Nephron (organoid): ENCODE measurements at regions not wholly inside any gene's neighbourhood (a gene's known extent, or its start where the extent isn't known, plus 50 kb on each side); places are given as distances from the start of the nearest gene placed in this dataset.

Source experiments
- H3K27ac Mint-ChIP-seq, 3 experiments: 2 replicates each; pipeline ENCODE4 v1.8.0; 2020; ENCODE audit warnings: mixed read lengths in 3 of 3, mild to moderate bottlenecking in 2 of 3, moderate library complexity in 1 of 3
- H3K27me3 Mint-ChIP-seq: 2 replicates; pipeline ENCODE4 v1.8.0; 2021; ENCODE audit warnings: low read depth, mild to moderate bottlenecking, moderate library complexity, mixed read lengths
- H3K36me3 Mint-ChIP-seq: 2 replicates; pipeline ENCODE4 v1.8.0; 2020; ENCODE audit warnings: low read depth, mixed read lengths
- H3K4me1 Mint-ChIP-seq: 2 replicates; pipeline ENCODE4 v1.8.0; 2020; ENCODE audit warnings: mixed read lengths
- H3K4me3 Mint-ChIP-seq, 3 experiments: 2 replicates each; pipeline ENCODE4 v1.8.0; 2020; ENCODE audit warnings: mild to moderate bottlenecking in 3 of 3, mixed read lengths in 3 of 3, moderate library complexity in 2 of 3
- H3K9me3 Mint-ChIP-seq: 2 replicates; pipeline ENCODE4 v1.8.0; 2020; ENCODE audit warnings: mixed read lengths
- CTCF ChIP-seq, 3 experiments: fragments of 200-600 bp; sonication (generic); IDR thresholded peaks; one replicate each; pipeline ENCODE4 v1.5.0; 2021; ENCODE audit warnings: antibody characterized with exemption in 3 of 3; ENCODE audit not compliant: unreplicated experiment in 3 of 3

- TF ChIP-seq CTCF (IDR thresholded peaks at IDR 0.05; ENCODE audit: unreplicated experiment in 3 of 3), result no peak
- H3K27ac Mint-ChIP-seq, result peak overlapping the region; percentile 9 to 71 (median 20)
- H3K4me3 Mint-ChIP-seq, result no peak overlapping the region
- H3K27me3 Mint-ChIP-seq, result peaks cover 4% of the 10 kb centered on the region
- peaks cover 14% of the 10 kb centered on the region for H3K4me1 Mint-ChIP-seq
- no peaks in the 10 kb centered on the region for H3K36me3 Mint-ChIP-seq
- H3K9me3 Mint-ChIP-seq, result peaks cover 4% of the 10 kb centered on the region
Observed at GRCh38 chr6:15897063-15897876, 231.6 kb upstream of the MYLIP start.

- no peak overlapping the region for H3K4me3 Mint-ChIP-seq
- H3K4me1 Mint-ChIP-seq, result peaks cover 14% of the 10 kb centered on the region
- no peaks in the 10 kb centered on the region for H3K27me3 Mint-ChIP-seq
- no peaks in the 10 kb centered on the region for H3K36me3 Mint-ChIP-seq
- peaks cover 2% of the 10 kb centered on the region for H3K9me3 Mint-ChIP-seq
- H3K27ac Mint-ChIP-seq, result no peak overlapping the region
- no peak for TF ChIP-seq CTCF (IDR thresholded peaks at IDR 0.05; ENCODE audit: unreplicated experiment in 3 of 3)
Observed at GRCh38 chr6:15894973-15895725, 232.3 kb upstream of the DTNBP1 start.

GRCh38 chr6:15893556-15894253 lies 230.9 kb upstream of the DTNBP1 start:
- Mint-ChIP-seq H3K27ac (peak overlapping the region in 1 of 3 experiments; percentile 53), H3K4me1 (peaks cover 14% of the 10 kb centered on the region), H3K36me3 (no peaks in the 10 kb centered on the region), H3K4me3 (no peak overlapping the region), H3K9me3 (peaks cover 2% of the 10 kb centered on the region), H3K27me3 (peaks cover 3% of the 10 kb centered on the region)
- TF ChIP-seq CTCF (IDR thresholded peaks at IDR 0.05; ENCODE audit: unreplicated experiment in 3 of 3), result peak; percentile 28 to 41 (median 40)

GRCh38 chr6:15892369-15892768 lies 229.5 kb upstream of the DTNBP1 start:
- Mint-ChIP-seq H3K9me3 (peaks cover 2% of the 10 kb centered on the region), H3K27ac (no peak overlapping the region), H3K36me3 (no peaks in the 10 kb centered on the region), H3K27me3 (peaks cover 7% of the 10 kb centered on the region), H3K4me3 (no peak overlapping the region), H3K4me1 (peaks cover 24% of the 10 kb centered on the region)
- TF ChIP-seq CTCF (IDR thresholded peaks at IDR 0.05; ENCODE audit: unreplicated experiment in 3 of 3), result no peak

GRCh38 chr6:15888798-15889772 lies 226.3 kb upstream of the DTNBP1 start:
- no peak overlapping the region for H3K4me3 Mint-ChIP-seq
- peaks cover 11% of the 10 kb centered on the region for H3K4me1 Mint-ChIP-seq
- H3K9me3 Mint-ChIP-seq, result peaks cover 2% of the 10 kb centered on the region
- H3K27me3 Mint-ChIP-seq, result peaks cover 7% of the 10 kb centered on the region
- no peak for TF ChIP-seq CTCF (IDR thresholded peaks at IDR 0.05; ENCODE audit: unreplicated experiment in 3 of 3)
- no peak overlapping the region for H3K27ac Mint-ChIP-seq
- no peaks in the 10 kb centered on the region for H3K36me3 Mint-ChIP-seq
